OCI-LY7 (cell line): ENCODE measurements at regions not wholly inside any gene's neighbourhood (a gene's known extent, or its start where the extent isn't known, plus 50 kb on each side); places are given as distances from the start of the nearest gene placed in this dataset.

ENCODE experiments used
- BruUV-seq: library from RNA; stranded (reverse); fragments of 400-500 nt; replicated peaks from 2 replicates; lab custom pipeline; 2021; lab: Mats Ljungman, UMichigan
- CTCF ChIA-PET: fragments of 300-600 bp; sonication (Branson Sonifier 250); formaldehyde crosslinking; loops from one replicate; lab custom pipeline; 2022; ENCODE audit warnings: antibody characterized with exemption; ENCODE audit not compliant: unreplicated experiment; lab: Charles Lee
- POLR2A ChIA-PET: fragments of 300-600 bp; sonication (Branson Sonifier 250); formaldehyde crosslinking; loops from one replicate; lab custom pipeline; 2022; ENCODE audit warnings: antibody characterized with exemption; lab: Charles Lee
- DNase-seq: peaks from one replicate; pipeline ENCODE4 v3.0.0-alpha.2; 2015; ENCODE audit warnings: low spot score
- H2AFZ ChIP-seq: fragments of 200-600 bp; sonication (generic), shearing (Covaris generic); 2 replicates; pipeline ENCODE4 v1.6.1; 2014; ENCODE audit warnings: mild to moderate bottlenecking, antibody characterized with exemption, low read length, moderate library complexity
- H3K27ac ChIP-seq: fragments of 200-600 bp; sonication (generic); 2 replicates; pipeline ENCODE4 v1.5.1; 2014; ENCODE audit warnings: mixed run types, low read depth, mild to moderate bottlenecking, moderate library complexity, low read length, inconsistent platforms; ENCODE audit not compliant: poor library complexity, severe bottlenecking
- H3K36me3 ChIP-seq: fragments of 200-600 bp; sonication (generic); 2 replicates; pipeline ENCODE4 v1.6.1; 2014; ENCODE audit warnings: mild to moderate bottlenecking, antibody characterized with exemption, low read length, moderate library complexity, mixed read lengths; ENCODE audit not compliant: insufficient read depth
- H3K4me1 ChIP-seq: fragments of 200-600 bp; sonication (generic); 2 replicates; pipeline ENCODE4 v1.5.1; 2014; ENCODE audit warnings: mild to moderate bottlenecking, low read length; ENCODE audit not compliant: insufficient read depth, poor library complexity, severe bottlenecking
- H3K4me2 ChIP-seq: fragments of 200-600 bp; sonication (generic); 2 replicates; pipeline ENCODE4 v1.6.1; 2014; ENCODE audit warnings: mild to moderate bottlenecking, low read length
- H3K4me3 ChIP-seq: fragments of 200-600 bp; sonication (generic); 2 replicates; pipeline ENCODE4 v1.5.1; 2014; ENCODE audit warnings: mild to moderate bottlenecking, low read depth, low read length; ENCODE audit not compliant: poor library complexity, severe bottlenecking
- H3K79me2 ChIP-seq: fragments of 200-600 bp; sonication (generic); 2 replicates; pipeline ENCODE4 v1.6.1; 2016; ENCODE audit warnings: low read depth, mild to moderate bottlenecking, low read length, moderate library complexity, mixed read lengths; ENCODE audit not compliant: insufficient read depth
- H3K9me2 ChIP-seq: fragments of 200-600 bp; sonication (generic); 2 replicates; pipeline ENCODE4 v1.6.1; 2016; ENCODE audit warnings: mild to moderate bottlenecking, low read length, mixed read lengths; ENCODE audit not compliant: insufficient read depth
- H3K9me3 ChIP-seq: fragments of 200-600 bp; sonication (generic); 2 replicates; pipeline ENCODE4 v1.6.1; 2014; ENCODE audit warnings: mild to moderate bottlenecking, mixed run types, low read length, mixed read lengths
- H4K20me1 ChIP-seq: fragments of 200-600 bp; sonication (generic); 2 replicates; pipeline ENCODE4 v1.6.1; 2014; ENCODE audit warnings: mild to moderate bottlenecking, antibody characterized with exemption, low read length, moderate library complexity, mixed read lengths; ENCODE audit not compliant: insufficient read depth
- CTCF ChIP-seq: fragments of 200-600 bp; sonication (generic); conservative IDR thresholded peaks from 2 replicates; pipeline ENCODE4 v1.5.1; 2014; ENCODE audit warnings: mild to moderate bottlenecking, antibody characterized with exemption, low read length, moderate library complexity, mixed read lengths
- EZH2phosphoT487 ChIP-seq: fragments of 200-600 bp; sonication (generic); IDR thresholded peaks from 2 replicates; pipeline ENCODE4 v1.6.1; 2018; ENCODE audit warnings: low read depth, borderline replicate concordance, mild to moderate bottlenecking, mixed run types, antibody characterized with exemption, low read length, moderate library complexity, mixed read lengths
- intact Hi-C: fragments of 100-400 bp; cut with micrococcal nuclease; formaldehyde crosslinking; loops from one replicate; pipeline ENCODE4 v1.10.0; 2022; ENCODE audit not compliant: unreplicated experiment

GRCh38 chr6:122063076-122063475, 336.4 kb upstream of the HSF2 start:
- TF ChIP-seq EZH2phosphoT487 (no peak), CTCF (no peak)
- intact Hi-C loops = no loop called here
- Histone ChIP-seq H2AFZ (no peak overlapping the region), H3K4me3 (no peak overlapping the region), H3K79me2 (no peaks in the 10 kb centered on the region), H3K4me2 (no peak overlapping the region), H3K27ac (no peak overlapping the region), H3K4me1 (no peaks in the 10 kb centered on the region), H3K36me3 (no peaks in the 10 kb centered on the region), H3K9me2 (no peaks in the 10 kb centered on the region), H4K20me1 (no peaks in the 10 kb centered on the region), H3K9me3 (no peaks in the 10 kb centered on the region)
- ChIA-PET CTCF (no interaction called here), POLR2A (no interaction called here)
- no peak for DNase-seq
- no TSS peak for BruUV-seq

GRCh38 chr6:122063761-122064160, 335.7 kb upstream of the HSF2 start:
- intact Hi-C loops = no loop called here
- H2AFZ ChIP-seq = no peak overlapping the region
- no peak overlapping the region for H3K4me3 ChIP-seq
- H3K9me2 ChIP-seq = no peaks in the 10 kb centered on the region
- H3K4me1 ChIP-seq = no peaks in the 10 kb centered on the region
- no TSS peak for BruUV-seq
- no peaks in the 10 kb centered on the region for H3K9me3 ChIP-seq
- no peak overlapping the region for H3K27ac ChIP-seq
- no peak overlapping the region for H3K4me2 ChIP-seq
- no peaks in the 10 kb centered on the region for H3K36me3 ChIP-seq
- TF ChIP-seq EZH2phosphoT487 (no peak), CTCF (no peak)
- POLR2A ChIA-PET = no interaction called here
- no peaks in the 10 kb centered on the region for H3K79me2 ChIP-seq
- no peaks in the 10 kb centered on the region for H4K20me1 ChIP-seq
- CTCF ChIA-PET = no interaction called here
- DNase-seq = no peak

GRCh38 chr6:122066200-122066599, 333.3 kb upstream of the HSF2 start:
- DNase-seq = no peak
- POLR2A ChIA-PET = no interaction called here
- Histone ChIP-seq H3K4me3 (no peak overlapping the region), H3K27ac (no peak overlapping the region), H3K36me3 (no peaks in the 10 kb centered on the region), H2AFZ (no peak overlapping the region), H3K9me3 (no peaks in the 10 kb centered on the region), H4K20me1 (no peaks in the 10 kb centered on the region), H3K4me2 (no peak overlapping the region), H3K9me2 (no peaks in the 10 kb centered on the region), H3K4me1 (no peaks in the 10 kb centered on the region), H3K79me2 (no peaks in the 10 kb centered on the region)
- CTCF ChIA-PET = no interaction called here
- no peak for TF ChIP-seq EZH2phosphoT487
- TF ChIP-seq CTCF = no peak
- no TSS peak for BruUV-seq
- intact Hi-C loops = no loop called here
